ENCODE measurements at regions not wholly inside any gene's neighbourhood (a gene's known extent, or its start where the extent isn't known, plus 50 kb on each side); places are given as distances from the start of the nearest gene placed in this dataset.

DNA sequence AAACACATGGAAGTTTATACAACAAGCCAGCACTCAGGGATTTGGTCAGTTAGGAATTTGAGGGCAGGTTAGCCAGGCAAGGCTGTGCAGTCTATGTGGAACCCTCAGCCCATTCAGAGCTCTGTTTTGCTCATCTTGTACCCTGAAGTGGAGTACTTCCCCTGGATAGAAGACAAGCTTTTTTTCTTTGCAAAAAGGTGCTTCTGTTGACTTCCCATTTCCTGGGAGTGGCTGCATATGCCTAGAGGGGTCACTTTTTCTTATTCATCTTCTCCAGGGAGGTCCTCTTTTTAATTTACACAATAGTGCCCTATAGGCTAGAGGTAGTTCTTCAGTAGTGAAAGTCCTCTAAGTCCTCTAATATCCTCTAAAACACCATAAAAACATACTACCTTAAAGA, 225.0 kb upstream of the P2RY1 start:
- TF ChIP-seq POLR2A (IDR thresholded peaks at IDR 0.05): no peak
- TF ChIP-seq, protein P1, sequence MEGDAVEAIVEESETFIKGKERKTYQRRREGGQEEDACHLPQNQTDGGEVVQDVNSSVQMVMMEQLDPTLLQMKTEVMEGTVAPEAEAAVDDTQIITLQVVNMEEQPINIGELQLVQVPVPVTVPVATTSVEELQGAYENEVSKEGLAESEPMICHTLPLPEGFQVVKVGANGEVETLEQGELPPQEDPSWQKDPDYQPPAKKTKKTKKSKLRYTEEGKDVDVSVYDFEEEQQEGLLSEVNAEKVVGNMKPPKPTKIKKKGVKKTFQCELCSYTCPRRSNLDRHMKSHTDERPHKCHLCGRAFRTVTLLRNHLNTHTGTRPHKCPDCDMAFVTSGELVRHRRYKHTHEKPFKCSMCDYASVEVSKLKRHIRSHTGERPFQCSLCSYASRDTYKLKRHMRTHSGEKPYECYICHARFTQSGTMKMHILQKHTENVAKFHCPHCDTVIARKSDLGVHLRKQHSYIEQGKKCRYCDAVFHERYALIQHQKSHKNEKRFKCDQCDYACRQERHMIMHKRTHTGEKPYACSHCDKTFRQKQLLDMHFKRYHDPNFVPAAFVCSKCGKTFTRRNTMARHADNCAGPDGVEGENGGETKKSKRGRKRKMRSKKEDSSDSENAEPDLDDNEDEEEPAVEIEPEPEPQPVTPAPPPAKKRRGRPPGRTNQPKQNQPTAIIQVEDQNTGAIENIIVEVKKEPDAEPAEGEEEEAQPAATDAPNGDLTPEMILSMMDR (IDR thresholded peaks at IDR 0.05): no peak

Data from testis (tissue), 2 donors.